Right ventricle myocardium superior (tissue), 1 donor: ENCODE measurements at regions not wholly inside any gene's neighbourhood (a gene's known extent, or its start where the extent isn't known, plus 50 kb on each side); places are given as distances from the start of the nearest gene placed in this dataset.
"Not testable (repeated sequence)": the region's sequence is repeated elsewhere in the genome, so short reads cannot be mapped to it uniquely, and the experiment has no call there.

ENCODE experiments used
- ATAC-seq: fragments of 200-7000 bp; cut with Tn5 transposase; one replicate; pipeline ENCODE4 v1.9.1; 2020; ENCODE audit warnings: mild to moderate bottlenecking; ENCODE audit not compliant: poor library complexity
- DNase-seq: peaks from one replicate; pipeline ENCODE4 v3.0.0-alpha.2; 2020
- intact Hi-C: fragments of 100-400 bp; cut with DNase I; formaldehyde crosslinking; loops from one replicate; pipeline ENCODE4 v1.11.2; 2022
- donor health status: DM: no; HTN: yes; CAD: no; lungs with severe emphysema.

DNA sequence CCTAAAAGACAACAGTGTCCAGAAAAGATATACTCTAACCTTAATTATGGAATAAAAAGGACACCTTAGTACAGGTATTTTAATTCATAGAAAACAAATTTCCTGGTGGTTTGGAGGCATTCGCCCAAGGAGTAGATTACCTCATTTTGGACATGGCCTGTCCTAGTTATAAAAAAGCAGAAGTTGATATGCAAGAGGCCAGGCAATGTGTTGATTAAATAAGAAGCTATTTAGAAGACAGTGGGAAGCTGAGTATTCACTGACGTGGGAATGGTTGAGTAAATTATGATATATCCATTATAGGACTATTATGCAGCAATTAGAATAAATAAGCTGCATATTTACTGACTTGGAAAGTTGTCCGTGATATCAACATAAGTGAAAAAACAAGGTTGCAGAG lies 314.9 kb downstream of the ALDH8A1 start:
- ATAC-seq (no peak), DNase-seq (no peak)
- intact Hi-C loops: no loop called here

DNA sequence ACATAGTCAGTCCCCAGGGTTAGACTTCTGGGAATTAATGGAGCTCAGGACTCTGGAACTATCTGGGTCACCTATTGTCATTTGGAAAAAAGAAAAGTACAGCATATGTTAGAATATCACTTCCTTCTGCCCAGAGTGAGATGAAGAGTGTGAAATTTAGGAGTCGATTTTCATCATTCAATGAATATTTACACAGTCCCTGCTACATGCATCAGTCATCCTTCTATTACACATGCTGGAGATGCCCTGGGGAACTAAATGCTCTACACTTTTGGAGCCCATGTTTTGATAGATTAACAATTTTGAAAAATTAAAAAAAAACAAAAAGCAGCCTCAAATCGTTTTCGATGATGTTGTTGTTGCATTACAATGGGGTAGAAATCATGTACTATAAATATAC lies 315.4 kb downstream of the ALDH8A1 start:
- intact Hi-C loops: no loop called here
- no peak for ATAC-seq
- no peak for DNase-seq

DNA sequence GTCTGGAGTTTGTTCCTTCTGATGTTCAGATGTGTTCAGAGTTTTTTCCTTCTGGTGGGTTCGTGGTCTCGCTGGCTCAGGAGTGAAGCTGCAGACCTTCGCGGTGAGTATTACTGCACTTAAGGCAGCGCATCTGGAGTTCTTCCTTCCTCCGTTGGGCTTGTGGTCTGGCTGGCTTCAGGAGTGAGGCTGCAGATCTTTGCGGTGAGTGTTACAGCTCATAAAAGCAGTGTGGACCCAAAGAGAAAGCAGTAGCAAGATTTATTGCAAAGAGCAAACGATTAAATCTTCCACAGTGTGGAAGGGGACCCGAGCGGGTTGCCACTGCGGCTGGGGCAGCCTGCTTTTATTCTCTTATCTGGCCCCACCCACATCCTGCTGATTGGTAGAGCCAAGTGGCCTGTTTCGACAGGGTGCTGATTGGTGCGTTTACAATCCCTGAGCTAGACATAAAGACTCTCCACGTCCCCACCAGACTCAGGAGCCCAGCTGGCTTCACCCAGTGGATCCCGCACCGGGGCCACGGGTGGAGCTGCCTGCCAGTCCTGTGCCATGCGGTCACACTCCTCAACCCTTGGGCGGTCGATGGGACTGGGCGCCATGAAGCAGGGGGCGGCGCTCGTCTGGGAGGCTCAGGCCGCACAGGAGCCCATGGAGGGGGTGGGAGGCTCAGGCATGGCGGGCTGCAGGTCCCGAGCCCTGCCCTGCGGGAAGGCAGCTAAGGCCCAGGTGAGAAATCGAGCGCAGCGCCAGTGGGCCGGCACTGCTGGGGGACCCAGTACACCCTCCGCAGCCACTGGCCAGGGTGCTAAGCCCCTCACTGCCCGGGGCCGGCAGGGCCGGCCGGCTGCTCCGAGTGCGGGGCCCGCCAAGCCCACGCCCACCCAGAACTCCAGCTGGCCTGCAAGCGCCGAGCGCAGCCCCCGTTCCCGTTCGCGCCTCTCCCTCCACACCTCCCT lies 315.3 kb upstream of the SGK1 start:
- DNase-seq, intact Hi-C loops, ATAC-seq: not testable (repeated sequence)

- ATAC-seq (no peak), DNase-seq (no peak)
- intact Hi-C loops: no loop called here
Observed at GRCh38 chr6:134632024-134632423, 314.1 kb upstream of the SGK1 start.

DNA sequence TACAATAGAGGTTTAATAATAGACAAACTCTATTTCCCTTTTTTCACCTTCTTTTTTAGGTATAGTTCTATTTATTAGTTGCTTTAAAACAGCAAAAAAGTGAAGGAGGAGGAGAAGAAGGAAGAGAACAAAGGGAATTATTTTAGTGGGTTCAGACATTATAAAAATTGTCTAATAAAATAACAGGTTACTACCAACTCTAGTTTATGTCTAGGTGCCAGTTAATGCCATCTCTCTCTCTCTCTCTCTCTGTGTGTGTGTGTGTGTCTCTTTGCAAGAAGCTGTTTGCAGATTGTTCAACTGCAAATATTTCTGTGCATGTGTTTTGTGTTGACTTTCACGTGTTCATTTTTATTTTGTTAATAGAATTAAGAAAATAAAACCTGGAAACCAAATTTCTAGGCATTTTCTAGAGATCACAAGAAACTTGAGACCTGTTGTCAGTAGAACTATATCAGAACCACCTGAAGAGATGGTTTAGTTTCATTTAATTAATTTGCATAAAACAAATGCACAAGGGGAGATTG lies 313.5 kb upstream of the SGK1 start:
- intact Hi-C loops: no loop called here
- ATAC-seq: no peak
- no peak for DNase-seq

- peak; percentile 39 for ATAC-seq
- intact Hi-C loops: no loop called here
Observed at GRCh38 chr6:134630508-134631121, 312.7 kb upstream of the SGK1 start.

GRCh38 chr6:134628154-134628553 lies 310.2 kb upstream of the SGK1 start:
- DNase-seq (no peak), ATAC-seq (no peak)
- intact Hi-C loops: no loop called here

More at GRCh38 chr6:134630508-134631121, 312.7 kb upstream of the SGK1 start:
- no peak for DNase-seq

- no peak for ATAC-seq
- DNase-seq: no peak
- intact Hi-C loops: no loop called here
Observed at GRCh38 chr6:134627707-134628106, 309.8 kb upstream of the SGK1 start.

DNA sequence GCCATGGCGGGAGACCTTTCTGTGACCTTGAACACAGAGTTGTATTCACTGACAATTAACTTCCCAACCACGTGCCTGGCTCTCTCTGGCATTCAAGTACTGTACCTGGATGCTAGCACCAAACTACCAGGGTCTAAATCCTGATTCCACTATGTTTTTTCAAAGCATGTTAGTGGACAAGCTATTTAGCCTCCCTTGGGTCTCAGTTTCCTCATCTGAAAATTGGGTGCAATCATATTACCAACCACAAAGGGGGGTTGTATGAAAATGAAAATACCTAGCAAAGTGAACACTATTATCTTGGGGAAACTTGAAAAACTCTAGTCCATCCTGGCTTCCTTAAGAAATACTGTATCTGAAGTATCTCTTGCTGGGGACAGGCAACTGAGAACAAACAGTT lies 308.7 kb upstream of the SGK1 start:
- DNase-seq: no peak

DNA sequence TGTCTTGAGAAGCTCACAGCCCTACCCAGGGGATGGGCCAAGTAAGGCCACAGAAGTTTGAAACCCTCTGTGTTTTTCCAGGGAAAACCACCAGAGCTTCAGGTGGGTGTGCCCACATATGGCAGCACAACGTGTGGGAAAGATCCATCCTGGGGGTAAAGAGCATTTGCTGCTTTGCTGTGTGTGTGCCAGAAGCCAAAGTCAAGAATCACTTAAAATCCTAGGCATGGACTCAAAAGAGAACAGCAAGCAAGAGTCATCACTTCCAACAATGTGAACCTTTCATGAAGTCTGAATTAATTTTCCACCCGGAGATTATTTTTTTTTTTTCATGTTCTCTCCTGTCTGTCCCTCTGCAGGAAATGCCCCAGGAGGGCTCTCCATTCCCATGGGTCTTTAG lies 308.2 kb upstream of the SGK1 start:
- intact Hi-C loops: no loop called here
- ATAC-seq (no peak), DNase-seq (no peak)

More for the DNA sequence above, 308.7 kb upstream of the SGK1 start:
- intact Hi-C loops: no loop called here
- ATAC-seq: no peak

- intact Hi-C loops: no loop called here
- no peak for DNase-seq
- ATAC-seq: no peak
Observed at GRCh38 chr6:134624781-134625180, 306.9 kb upstream of the SGK1 start.

DNA sequence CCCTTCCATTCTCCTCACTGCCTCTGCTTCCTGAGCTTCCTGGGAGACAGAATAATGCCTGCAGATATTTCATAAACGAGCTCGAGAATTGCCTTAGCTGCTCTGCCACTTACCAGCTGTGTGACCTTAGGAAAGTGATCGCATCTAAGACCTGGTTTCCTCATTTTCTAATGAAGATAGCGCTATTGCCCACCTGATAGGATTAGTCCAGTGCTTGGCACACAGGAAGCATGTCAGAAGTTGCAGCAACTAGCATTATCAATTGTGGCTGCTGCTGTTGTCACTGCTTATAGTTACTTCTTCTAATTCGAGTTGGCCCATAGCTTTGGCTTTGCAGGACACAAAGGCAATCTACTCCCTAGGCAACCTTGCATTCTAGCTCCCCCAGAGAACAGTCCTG lies 305.5 kb upstream of the SGK1 start:
- intact Hi-C loops: no loop called here
- ATAC-seq: no peak
- DNase-seq: no peak

- DNase-seq: no peak
- ATAC-seq: no peak
- intact Hi-C loops: no loop called here
Observed at GRCh38 chr6:134622382-134623173, 304.7 kb upstream of the SGK1 start.

DNA sequence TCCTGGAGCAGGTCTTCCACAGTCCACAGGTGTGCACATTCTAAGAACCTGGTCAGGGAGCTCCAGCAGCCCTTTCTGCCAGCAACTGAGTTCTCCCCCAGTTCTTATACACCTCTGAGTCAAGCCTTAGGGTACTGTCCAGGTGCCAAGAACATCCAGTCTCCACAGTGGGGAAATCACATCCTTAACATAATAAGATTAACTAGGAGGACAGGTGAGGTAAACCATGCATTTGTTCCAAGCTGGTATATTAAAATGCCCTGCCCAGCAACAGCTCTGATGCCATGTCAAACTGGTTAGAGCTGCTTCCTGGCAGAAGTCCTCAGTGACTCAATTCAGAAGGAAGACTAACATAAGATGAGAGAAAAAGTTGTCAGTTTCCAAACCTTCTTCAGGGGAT lies 303.9 kb upstream of the SGK1 start:
- DNase-seq: no peak
- no peak for ATAC-seq
- intact Hi-C loops: no loop called here

DNA sequence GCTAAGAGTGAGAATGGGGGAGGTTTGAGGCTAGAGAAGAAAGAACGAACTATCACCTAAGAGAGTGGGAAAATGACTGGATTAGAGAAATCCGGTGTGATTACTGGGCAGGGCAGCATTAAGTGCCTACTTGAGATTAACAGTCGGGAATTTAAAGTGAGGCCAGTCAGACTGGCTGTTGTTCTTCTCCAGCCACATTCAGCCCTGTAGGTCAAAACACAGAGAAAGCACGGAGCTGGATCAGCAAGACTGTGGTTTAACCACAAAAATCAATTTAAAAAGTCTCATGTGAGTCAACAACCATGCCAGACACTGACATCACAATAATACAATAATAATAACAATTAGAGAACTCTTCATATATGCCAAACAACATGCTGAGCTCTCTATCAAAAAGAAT lies 301.9 kb upstream of the SGK1 start:
- intact Hi-C loops: no loop called here
- DNase-seq (no peak), ATAC-seq (peak; percentile 77)

DNA sequence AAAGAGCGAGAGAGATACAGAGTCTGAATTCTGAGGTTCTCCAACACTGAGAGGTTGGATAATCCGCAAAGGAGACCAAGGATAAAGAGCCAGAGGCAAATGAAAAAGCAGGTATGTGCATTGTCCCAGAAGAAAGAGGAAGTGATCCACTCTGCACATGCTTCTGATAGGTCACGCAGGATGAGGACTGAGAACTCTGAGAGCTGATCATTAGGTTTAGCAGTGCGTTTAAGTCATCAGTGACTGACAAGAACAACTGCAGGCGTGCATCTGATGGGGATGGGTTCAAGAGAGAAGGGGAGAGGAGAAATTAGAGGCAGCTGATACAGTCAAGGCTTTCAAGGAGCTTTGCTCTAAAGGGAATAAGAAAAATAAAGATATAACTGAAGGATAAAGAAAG lies 301.2 kb upstream of the SGK1 start:
- intact Hi-C loops: no loop called here
- no peak for ATAC-seq

DNA sequence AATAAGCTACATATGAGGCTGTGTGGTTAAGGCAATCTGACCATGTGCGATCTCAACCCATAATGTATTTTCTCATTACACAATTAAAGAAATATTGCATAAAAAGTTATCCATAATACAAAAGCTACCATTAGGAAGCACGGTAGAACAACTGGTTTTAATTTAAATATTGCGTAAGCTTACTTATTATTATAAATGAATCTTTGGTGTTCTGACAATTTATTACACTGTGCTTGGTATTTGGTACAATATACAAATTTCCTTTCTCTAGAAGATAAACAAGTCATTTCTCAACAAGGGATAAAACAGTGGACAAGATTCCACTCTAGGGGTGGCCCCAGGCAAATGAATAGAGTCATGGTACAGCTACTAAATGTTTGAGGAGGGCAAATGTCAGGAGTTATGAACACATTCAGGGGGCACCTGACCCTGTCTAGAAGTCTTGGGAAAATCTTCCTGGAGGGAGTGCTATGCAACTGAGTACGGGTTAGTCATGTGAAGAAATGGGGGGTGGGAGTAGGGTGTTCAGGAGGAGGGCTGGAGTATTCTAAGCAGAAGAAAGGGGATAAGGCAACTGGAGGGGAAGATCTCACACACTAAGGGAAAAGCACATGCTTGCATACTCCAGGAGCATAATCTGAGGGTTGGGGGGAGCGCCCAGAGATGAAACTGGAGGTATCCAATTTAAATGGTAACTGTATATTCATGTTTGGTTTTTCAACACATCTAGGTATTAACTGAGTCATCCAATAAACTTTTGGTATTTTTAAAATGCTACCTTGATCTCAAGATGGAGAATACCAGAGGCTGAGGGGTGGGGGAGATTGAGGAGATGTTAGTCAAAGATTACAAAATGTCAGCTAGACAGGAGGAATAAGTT lies 296.9 kb upstream of the SGK1 start:
- intact Hi-C loops: no loop called here
- DNase-seq (no peak), ATAC-seq (no peak)

More for the DNA sequence above, 301.2 kb upstream of the SGK1 start:
- DNase-seq: no peak

DNA sequence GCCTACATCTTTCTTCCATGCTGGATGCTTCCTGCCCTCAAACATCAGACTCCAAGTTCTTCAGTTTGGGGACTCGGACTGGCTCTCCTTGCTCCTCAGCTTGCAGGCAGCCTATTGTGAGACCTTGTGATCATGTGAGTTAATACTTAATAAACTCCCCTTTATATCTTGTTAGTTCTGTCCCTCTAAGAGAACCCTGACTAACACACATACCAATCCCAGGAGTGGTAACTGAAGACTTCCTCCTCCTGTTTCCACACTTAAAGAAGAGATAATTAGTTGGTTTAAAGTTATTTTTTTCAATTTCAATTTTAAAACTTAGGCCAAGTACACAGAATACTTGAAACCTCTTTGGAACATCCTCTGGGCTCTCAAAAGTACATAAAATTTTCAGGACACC lies 294.2 kb upstream of the SGK1 start:
- intact Hi-C loops, ATAC-seq, DNase-seq: not testable (repeated sequence)
